Mammary epithelial cell (primary cell): ENCODE measurements at regions not wholly inside any gene's neighbourhood (a gene's known extent, or its start where the extent isn't known, plus 50 kb on each side); places are given as distances from the start of the nearest gene placed in this dataset.

ENCODE experiments used
- EZH2 ChIP-seq: IDR thresholded peaks from 2 replicates; pipeline ENCODE4 v1.6.1; 2012; ENCODE audit warnings: low read length, inconsistent platforms, borderline replicate concordance
- TF ChIP-seq, protein P1 (sequence below), 2 donors: IDR thresholded peaks in 1 of 2; conservative IDR thresholded peaks in 1 of 2; 2 replicates each; pipeline ENCODE4 v1.5.1; 2011 to 2012; ENCODE audit warnings: inconsistent platforms in 2 of 2, low read length in 2 of 2, mild to moderate bottlenecking in 2 of 2, control low read depth in 1 of 2, low read depth in 1 of 2; ENCODE audit not compliant: insufficient read depth in 1 of 2; ENCODE audit errors: extremely low read depth in 1 of 2

DNA sequence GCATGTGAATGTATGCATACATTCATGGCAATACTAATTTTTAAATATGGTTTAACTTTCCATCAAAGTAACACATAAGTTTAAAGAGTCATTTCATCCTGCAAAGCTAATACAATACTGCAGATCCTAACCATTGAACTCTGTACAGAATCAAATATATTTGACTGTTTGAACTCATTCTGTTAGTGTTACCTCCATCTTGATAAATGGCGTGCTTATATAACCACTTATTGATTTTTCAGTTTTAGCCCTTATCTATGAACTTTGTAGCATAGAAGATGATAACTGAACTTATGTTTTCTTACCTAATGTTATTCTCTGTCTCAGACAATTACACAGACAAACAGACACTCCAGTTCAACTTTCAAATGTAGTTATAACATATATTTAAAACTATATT, 731.0 kb upstream of the LRATD1 start:
- TF ChIP-seq, protein P1, sequence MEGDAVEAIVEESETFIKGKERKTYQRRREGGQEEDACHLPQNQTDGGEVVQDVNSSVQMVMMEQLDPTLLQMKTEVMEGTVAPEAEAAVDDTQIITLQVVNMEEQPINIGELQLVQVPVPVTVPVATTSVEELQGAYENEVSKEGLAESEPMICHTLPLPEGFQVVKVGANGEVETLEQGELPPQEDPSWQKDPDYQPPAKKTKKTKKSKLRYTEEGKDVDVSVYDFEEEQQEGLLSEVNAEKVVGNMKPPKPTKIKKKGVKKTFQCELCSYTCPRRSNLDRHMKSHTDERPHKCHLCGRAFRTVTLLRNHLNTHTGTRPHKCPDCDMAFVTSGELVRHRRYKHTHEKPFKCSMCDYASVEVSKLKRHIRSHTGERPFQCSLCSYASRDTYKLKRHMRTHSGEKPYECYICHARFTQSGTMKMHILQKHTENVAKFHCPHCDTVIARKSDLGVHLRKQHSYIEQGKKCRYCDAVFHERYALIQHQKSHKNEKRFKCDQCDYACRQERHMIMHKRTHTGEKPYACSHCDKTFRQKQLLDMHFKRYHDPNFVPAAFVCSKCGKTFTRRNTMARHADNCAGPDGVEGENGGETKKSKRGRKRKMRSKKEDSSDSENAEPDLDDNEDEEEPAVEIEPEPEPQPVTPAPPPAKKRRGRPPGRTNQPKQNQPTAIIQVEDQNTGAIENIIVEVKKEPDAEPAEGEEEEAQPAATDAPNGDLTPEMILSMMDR (conservative IDR thresholded peaks at IDR 0.05 in 1 of 2, IDR thresholded peaks at IDR 0.05 in 1 of 2; ENCODE audit: extremely low read depth in 1 of 2, insufficient read depth in 1 of 2, low read depth in 1 of 2, low read length in 2 of 2), result no peak
- TF ChIP-seq EZH2, result no peak
